GM12892 (cell line): ENCODE measurements at regions not wholly inside any gene's neighbourhood (a gene's known extent, or its start where the extent isn't known, plus 50 kb on each side); places are given as distances from the start of the nearest gene placed in this dataset.

Experiments used
- POLR2A ChIP-seq: IDR thresholded peaks from 2 replicates; pipeline ENCODE4 v1.6.1; 2011; ENCODE audit warnings: low read depth, low read length, control low read depth
- POLR2AphosphoS5 ChIP-seq: IDR thresholded peaks from 2 replicates; pipeline ENCODE4 v1.6.1; 2011; ENCODE audit warnings: low read depth, low read length, control low read depth
- TAF1 ChIP-seq: IDR thresholded peaks from 2 replicates; pipeline ENCODE4 v1.6.1; 2011; ENCODE audit warnings: low read depth, mild to moderate bottlenecking, control low read depth, low read length, borderline replicate concordance

DNA sequence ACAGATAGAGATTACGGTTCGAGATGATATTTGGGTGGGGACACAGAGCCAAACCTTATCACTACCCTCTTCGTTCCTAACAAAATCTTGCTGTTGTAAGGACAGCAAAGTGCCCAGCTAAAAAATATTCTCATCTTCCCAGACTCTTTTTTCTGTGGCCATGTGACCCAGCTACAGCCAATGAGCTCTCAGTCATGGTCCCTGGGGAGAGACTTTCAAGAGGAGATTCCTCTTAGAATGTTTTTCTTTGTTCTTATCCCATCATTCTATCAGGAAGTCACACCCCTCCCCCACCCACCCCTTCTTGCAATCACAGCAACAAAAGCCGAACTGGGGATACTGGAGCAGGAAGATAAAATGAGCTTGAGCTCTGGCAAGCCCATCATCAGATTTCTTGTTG is 247.1 kb downstream of the CHRM3 start:
- TF ChIP-seq POLR2AphosphoS5 = no peak
- TF ChIP-seq POLR2A = no peak
- no peak for TF ChIP-seq TAF1
